Activated CD8-positive, alpha-beta memory T cell treated with anti-CD3 and anti-CD28 coated beads for 48 hours (primary cell): ENCODE measurements at regions not wholly inside any gene's neighbourhood (a gene's known extent, or its start where the extent isn't known, plus 50 kb on each side); places are given as distances from the start of the nearest gene placed in this dataset.
"Not testable (repeated sequence)": the region's sequence is repeated elsewhere in the genome, so short reads cannot be mapped to it uniquely, and the experiment has no call there.

ENCODE experiments used
- DNase-seq, 3 experiments: peaks; one replicate each; pipeline ENCODE4 v3.0.0-alpha.2; 2020; ENCODE audit warnings: low read depth in 2 of 3, low spot score in 2 of 3

DNA sequence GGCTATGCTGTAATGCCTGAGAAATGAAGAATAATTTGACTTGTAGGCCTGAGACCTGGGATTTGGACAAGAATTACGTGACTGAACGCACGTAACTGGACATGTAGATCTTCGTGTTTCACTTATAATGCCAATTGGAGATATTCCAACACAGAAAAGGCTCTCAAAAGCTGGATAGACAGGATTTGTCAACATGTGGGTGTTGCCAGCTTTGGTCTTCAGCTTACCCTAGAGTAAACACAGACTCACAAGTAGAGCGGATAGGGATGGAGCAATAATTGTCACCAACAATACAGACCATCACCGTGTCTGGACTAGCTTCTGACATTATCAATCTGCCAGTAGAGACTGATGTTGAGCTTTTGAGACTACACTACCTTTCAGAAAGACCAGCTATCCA, 1511.0 kb upstream of the ADGRL3 start:
- DNase-seq = no peak

DNA sequence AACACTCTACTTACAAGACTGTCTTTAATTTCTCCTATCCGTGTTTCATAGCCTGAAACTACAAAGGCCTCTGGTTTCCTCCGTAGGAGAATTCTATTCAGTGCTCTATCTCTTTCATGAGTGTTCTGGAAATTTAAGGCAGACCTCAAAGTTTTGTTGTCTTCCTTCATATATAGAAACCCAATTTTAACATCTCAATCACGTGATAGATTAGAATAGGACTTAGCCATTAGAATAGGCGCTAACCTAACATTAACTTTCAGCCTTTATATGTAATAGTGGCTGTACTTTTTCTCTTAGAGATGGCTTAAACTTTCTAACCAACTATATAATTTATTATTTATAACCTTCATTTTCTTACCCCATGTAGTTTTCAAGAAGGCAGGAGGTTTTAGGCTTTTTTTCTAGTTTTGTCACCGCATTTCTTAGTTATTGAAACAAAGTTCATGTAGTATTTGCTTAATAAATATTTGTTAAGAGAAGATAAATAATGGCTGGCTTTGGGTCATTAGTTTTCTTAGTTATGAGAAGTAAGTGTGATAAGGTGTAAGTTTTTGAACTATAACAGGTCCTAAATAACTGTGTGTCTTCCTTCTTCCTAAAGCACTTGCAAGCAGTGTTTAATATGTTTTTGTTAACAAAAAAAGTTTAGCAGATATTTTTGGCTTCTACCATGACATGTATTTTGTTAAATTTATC, 1504.6 kb upstream of the ADGRL3 start:
- no peak for DNase-seq

DNA sequence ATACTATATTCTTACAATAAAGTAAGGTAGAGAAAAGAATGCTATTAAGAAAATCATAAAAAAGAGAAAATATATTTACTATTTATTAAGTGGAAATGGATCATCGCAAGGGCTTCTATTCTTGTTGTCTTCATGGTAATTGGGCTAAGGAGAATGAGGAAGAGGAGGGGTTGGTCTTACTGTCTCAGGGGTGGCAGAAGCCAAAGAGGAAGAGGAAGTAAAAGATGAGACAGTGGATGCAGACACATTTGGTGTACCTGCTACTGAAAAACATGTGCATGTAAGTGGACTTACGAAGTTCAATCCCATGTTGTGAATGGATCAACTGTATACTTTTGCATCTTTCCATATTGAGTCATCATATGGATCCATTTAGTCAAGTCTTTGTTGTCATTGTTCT, 1502.1 kb upstream of the ADGRL3 start:
- DNase-seq = no peak

DNA sequence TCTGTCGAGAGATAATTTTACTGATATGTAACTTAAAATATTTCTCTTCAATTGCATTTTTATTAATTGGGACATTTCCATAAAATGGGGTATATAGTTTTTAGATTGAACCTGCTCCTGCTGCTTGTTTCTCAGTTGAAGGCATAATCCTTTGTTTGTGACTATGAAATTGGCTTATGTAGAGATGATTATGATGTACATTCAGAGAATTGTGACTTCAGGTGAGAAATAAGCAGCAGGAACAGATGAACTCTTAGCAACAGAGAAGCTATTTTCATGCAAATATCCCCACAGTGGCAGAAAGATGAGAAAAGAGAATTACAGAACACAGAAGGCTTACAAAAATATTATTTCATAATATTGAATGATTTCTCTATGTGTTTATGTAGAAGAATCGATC, 1499.5 kb upstream of the ADGRL3 start:
- DNase-seq = no peak

DNA sequence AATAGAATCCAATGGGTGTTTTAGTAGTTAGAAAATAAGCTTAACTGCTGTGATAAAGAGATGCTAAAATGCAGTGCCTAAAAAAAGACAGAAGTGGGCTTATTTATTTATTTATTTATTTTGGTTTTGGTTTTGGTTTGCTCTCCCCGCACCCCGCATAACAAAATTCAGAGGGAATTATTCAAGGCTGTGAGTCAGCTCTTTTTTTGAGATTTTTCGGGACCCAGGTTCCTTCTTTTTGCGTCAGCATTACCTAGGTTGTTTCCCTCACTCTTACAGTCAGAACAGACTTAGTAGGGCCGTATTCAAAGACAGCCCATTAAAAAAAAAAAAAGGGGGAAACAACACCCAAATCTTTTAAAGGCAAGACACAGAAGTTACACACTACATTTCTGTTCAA, 1495.5 kb upstream of the ADGRL3 start:
- no peak for DNase-seq

DNA sequence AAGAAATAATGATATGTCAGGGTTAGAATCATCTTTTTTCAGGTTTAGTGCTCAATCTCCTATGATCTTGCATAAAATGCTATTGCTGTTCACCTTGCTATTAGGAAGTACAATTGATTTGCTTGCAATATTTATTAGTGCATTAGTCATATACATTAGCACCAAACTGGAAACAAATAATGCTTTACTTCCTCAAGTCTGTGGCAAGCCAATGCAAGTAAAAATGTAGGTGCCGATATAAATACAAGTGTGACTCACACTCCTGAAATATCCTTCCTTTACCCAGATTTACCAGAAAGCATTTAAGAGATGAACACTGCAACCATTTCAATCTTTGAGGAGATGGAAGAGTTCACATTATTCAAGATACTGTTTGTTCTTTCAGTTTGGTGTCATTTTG, 1487.7 kb upstream of the ADGRL3 start:
- no peak for DNase-seq

DNA sequence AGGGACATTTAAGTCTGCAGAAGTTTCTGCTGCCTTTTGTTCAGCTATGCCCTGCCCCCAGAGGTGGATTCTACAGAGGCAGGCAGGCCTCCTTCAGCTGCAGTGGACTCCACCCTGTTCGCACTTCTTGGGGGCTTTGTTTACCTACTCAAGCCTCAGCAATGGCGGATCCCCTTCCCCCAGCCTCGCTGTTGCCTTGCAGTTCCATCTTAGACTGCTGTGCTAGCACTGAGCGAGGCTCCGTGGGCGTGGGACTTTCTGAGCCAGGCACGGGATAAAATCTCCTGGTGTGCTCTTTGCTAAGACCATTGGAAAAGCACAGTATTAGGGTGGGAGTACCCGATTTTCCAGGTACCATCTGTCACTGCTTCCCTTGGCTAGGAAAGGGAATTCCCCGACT, 1475.8 kb upstream of the ADGRL3 start:
- DNase-seq = not testable (repeated sequence)

DNA sequence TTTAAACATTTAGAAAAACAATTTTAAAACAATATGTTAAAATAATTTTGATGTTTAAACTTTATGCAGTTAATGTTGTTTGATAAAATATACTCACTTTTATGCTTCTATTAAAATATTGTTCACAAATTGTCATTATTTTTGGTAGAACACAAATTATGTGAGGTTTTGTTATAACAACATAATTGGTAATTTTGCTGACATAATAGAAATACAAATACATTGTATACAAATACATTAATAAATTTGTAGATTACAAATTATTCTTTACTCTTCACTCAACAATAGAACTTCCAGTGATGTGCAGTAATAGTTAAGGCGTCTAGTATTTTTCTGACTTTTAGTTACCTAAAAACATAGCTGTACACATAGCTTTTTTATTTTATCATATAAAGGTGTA, 1472.4 kb upstream of the ADGRL3 start:
- DNase-seq = no peak

DNA sequence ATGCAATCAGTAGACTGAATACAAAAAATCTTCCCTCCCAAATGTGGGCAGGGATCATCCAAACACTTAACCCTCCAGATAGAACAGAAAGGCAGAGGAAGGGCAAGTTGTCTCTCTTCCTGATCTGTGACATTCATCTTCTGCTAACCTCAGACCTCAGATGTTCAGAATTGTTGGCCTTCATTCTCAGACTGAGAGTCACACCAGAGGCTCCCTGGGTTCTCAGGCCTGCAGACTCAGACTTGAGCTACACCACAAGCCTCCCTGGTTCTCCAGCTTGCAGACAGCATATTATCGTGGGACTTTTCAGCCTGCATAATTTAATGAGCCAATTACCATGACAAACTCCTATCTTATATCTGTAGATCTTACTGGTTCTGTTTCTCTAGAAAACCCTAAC, 1471.6 kb upstream of the ADGRL3 start:
- DNase-seq = no peak

DNA sequence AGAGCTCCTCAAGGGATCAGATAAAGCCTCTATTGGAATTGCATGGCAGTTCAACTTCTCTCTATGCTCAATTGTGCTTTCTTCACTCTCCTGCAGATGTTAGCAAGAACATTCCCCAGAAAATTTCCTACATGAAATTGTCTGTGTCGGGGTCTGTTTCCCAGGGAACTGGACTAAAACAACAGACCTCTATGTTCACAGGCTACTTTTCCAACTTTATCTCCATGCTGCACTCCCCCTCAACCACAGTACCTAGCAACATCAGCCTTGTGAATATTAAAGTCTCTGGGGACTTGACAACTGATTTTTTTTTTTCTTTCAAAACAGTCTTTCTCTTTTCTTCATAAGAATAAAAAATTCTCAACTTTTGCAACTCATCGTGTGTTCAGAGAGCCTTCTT, 1470.8 kb upstream of the ADGRL3 start:
- no peak for DNase-seq

DNA sequence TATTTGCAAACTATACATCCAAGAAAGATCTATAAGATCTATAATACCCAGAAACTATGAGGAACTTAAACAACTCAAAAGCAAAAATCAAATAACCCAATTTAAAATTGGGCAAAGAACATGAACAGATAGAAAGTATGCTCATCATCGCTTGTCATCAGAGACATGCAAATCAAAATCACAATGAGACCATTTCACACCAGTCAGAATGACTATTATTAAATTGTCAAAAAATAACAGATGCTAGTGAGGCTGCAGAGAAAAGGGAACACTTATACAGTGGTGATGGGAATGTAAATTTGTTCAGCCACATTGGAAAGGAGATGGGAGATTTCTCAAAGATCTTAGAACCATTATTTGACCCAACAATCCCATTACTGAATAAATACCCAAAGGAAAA, 1451.7 kb upstream of the ADGRL3 start:
- no peak for DNase-seq

DNA sequence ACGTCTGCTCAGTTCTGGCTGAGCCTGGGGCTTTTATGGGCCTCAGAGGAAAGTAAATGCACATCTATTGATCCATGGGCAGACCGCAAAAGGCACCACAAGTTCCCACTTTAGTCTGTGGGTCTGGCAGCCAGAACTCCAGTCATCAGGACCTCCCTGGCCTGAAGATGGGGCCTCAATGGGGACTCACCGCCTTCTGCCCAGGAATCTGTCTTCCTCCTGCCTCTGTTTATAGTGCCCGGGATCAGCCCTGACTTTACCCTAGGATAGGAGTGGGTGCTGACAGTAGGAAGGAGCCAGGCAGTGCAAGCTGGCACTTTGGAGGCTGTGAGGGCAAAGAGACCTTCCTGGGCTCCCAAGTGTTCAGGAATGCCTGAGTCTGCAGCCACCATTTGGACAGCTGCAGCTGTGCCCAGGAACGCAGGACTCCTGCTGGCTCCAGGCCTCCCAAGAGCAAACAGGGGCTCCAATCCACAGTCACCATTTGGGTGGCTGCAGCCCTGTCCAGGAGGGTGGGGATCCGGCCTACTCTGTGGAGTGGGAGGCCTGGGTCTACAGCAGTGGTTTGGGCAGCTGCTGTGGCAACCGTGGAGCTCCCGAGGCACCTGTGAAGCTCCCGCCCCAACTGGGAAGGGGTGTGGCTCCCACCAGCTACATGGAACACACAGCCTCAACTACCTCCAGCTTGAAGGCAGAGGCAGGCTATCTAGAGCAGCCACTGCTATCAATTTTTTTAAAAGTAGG, 1440.9 kb upstream of the ADGRL3 start:
- DNase-seq = no peak

DNA sequence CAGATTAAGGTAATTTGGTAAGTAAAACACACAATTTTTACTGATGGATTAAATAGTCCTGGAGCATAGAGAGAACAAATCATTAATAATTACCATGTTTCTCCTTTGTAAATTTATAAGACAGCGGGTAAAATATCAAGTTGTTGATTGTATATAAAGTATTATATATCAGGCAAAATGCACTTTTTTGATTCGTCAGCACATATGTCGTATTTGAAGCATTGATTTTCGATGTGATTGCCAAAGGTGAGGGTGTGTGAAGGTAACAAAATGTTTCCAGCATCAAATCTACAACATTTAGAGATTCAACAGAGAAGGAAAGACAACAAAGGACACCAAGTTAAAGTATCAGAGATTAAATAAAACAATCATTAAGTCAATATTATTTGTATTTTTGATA, 1437.8 kb upstream of the ADGRL3 start:
- no peak for DNase-seq

DNA sequence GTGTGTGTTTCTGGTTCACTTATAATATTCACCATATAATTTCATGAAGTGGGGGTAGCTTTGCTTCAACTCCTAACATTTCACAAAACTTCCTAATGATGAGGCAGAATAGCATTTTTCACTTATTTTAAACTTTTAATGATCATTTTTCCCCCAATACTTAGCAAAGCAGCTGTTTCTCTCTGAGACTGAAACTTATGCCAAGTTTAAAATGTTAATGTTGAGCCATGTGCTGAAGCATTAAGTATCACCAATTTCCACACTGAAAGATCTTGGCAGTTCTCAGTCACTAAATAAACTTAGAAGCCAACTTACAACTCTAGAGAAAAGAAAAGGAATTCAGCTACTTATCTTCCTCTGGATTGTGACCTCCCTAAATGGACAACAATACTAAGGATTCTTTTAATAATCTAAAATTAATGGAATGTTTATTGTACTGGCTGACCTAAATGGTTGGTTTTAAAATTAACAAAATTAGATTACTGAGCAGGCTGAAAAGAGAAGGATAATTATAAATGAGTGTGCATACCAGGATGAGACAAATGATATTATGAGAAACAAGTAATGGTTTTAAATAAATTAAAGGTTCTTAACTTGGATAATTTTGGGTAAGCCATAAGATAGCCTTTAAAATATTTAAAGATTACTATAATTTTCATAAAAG, 1429.4 kb upstream of the ADGRL3 start:
- no peak for DNase-seq

DNA sequence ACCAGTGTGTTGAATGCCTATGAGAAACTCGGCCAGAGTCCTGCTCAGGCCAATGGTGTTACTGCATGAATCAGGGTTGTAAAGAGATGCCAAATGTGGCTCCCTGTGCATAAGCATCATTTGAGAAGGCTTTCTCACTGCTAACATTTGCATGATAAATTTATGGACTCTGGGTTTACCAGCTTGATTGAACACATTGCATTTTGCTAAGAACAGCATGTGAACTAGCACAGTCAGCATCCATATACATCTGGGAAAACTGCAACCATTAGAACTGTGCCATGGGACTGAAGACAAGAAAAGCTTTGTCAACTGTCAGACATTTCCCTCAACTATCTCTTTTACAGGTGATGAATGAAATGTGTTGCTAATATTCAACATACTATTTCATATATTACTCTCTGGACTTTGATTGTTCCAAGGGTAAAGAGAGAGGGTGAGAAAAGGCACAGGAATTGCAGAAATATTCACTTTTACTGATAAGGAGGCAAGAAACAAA, 1427.4 kb upstream of the ADGRL3 start:
- no peak for DNase-seq

DNA sequence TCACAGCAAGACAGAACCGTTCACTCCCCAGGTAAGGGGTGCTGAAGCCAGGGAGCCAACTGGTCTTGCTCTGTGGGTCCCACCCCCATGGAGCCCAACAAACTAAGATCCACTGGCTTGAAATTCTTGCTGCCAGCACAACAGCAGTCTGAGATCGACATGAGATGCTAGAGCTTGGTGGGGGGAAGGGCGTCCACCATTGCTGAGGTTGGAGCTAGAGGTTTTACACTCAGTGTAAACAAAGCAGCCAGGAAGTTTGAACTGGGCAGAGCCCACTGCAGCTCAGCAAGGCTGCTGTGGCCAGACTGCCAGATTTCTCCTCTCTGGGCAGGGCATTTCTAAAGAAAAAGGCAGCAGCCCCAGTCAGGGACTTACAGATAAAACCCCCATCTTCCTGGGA, 1419.9 kb upstream of the ADGRL3 start:
- not testable (repeated sequence) for DNase-seq

DNA sequence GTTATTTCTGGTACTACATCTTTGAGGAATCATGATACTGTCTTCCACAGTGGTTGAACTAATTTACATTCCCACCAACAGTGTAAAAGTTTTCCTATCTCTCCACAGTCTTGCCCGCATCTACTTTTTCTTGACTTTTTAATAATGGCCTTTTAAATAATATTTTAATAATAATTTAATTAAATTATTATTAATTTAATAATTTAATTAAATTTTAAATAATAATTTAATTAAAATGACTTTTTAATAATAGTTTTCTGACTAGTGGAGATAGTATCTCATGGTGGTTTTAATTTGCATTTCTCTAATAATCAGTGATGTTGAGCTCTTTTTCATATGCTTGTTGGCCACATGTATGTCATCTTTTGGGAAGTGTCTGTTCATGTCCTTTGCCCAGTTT, 1395.0 kb upstream of the ADGRL3 start:
- DNase-seq = no peak

DNA sequence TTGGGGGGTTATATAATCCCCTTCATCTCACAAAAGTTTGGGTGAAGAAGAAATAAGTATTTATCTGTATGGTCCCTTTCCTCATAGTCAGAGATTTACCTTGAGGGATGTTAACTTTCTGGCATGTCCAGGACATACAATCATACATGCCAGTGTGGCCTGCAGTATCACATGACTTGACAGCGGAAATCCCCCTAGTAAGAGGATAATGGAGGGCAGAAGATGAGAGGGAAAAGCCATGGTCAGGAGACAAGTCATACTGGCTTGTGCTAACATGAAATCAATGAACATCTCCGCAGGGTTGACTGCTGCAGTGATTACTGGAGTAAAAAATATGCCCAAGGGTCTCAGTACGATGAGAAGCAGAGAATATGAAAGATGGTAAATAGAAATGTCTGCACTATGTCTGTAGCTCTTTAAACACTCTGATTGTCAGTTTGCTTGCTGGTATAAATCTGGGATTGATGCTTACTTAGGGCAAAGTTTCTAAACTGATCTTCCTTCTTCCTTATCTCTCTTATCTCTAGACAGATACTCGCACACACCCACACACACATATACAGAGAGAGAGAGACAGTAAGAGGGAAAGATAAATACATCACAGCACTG, 1385.6 kb upstream of the ADGRL3 start:
- DNase-seq = no peak

DNA sequence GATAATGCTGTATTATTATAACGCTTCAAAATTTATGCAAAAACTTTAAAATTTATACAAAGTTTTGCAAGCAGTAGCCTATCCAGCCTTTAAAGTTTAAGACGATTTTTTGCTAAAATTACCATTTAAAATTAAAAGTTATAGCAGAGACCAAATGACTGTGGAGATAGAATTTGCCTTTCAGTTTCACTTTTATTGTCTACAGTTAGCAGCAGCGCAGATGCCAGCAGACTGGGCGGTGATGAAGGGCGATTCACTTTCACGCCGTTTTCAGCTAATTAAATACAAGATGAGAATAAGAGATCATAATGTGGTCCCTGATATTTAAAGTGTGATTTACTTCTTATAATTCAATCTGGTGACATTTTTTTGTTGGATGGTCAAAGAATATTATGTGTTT, 1381.5 kb upstream of the ADGRL3 start:
- DNase-seq = no peak

DNA sequence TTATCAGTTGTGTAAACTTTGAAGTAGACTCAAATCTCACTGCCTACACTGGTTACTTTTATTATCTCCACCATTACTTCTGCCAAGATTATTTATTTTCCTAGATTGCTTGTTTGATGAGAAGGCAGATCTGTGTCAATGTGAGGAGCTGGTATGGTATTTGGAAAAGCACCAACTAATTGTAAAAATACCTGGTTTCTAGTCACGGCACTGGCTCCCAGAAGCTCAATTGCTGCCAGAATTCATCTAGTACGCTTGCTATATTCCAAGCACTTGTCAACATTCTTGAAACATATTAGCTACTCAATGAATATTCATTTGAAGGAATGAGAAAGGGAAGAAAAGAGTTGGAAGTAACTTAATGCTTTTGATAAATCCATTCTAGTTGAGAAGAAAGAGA, 1376.8 kb upstream of the ADGRL3 start:
- no peak for DNase-seq

DNA sequence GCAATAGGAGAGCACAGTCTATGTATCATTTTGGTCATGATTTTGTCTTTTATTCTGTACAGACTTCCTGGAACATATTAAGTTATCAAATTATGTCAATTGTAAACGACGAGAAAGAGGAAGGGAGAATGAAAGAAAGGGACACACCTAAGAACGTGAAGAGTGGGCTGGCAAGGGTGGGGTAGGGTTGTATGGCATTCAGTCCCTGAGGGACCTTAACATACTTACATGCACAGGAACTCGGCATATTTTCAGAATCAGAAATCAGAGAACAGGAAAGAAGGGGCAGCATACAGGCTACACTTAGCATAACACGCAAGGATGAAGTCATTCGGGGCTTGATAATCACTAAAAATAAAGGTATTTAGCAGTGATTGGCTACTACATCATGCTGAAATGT, 1375.0 kb upstream of the ADGRL3 start:
- no peak for DNase-seq

DNA sequence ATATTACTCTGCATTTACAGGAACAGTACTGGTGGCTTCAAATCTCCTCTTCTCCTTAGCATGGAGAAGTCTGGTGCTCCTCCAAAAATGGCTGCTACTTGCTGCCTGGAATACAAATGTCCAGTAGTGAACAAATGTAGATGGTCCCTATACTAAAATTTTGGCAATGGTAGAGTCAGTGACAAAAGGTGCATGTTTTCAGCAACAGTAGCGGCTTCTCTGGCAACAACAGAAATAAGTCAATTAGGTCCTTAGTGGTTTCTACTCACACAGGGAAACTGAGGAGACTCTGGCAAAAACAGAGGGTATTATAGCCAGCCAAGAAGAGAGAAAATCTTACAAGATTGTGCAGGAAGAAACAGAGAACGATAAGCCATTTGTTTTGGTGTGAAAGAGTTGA, 1368.4 kb upstream of the ADGRL3 start:
- no peak for DNase-seq
